ENCODE measurements at regions not wholly inside any gene's neighbourhood (a gene's known extent, or its start where the extent isn't known, plus 50 kb on each side); places are given as distances from the start of the nearest gene placed in this dataset.
"Not testable (repeated sequence)": the region's sequence is repeated elsewhere in the genome, so short reads cannot be mapped to it uniquely, and the experiment has no call there.

DNA sequence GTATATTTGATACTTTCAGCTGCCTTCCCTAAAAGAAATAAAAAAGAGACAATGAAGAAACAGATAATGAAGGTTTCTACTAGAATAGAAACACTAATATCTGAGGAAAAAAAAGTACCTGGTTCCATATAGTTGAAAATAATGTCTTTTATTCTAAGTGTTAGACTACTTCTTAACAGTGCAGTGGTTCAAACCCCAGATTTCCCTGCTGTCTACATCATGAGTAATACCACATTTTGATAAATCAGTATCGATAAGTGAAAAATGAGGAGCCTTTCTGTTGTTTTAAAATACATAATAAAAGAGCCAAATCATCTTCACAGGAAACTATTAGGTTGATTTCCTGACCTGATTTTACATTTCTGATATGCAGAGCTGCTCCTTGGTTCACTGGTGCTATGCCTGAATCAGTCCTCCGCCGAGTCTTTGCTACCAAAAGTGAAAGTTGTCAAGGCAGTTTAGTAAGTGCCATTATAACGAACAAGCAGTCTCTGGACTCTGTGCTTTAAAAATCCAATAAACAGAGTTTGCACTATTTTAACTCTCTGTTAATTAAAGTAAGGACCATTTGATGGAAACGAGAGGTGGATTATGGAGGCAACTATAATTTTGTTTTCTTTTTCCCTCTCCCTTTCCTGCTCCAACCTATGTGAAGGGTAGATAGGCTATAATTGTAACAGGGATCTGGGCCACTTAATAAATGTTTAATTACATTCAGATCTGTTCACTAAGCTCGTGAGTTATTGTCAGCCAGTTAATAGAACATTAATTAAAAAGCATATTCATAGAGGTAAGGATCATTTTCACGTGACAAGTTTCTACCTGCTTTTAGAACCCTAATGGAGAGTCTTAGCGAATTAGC, 724.5 kb upstream of the RAG2 start:
- DNase-seq (ENCODE audit: low read depth): no peak

DNA sequence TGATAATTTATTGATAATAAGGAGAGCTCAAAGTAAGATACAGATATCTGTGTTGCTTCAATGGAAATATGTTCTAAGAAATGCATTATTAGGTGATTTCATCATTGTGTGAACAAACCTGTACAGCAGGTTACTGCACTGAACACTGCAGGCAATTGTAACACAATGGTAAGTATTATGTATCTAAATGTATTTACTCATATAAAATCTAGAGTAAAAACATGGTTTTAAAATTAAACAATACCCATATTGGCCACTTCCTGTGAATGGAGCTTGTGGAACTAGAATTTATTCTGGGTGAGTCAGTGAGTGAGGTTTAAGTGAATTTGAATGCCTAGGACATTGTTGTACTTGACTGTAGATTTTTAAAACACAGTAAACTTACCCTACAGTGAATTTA, 722.9 kb upstream of the RAG2 start:
- DNase-seq (ENCODE audit: low read depth): no peak

DNA sequence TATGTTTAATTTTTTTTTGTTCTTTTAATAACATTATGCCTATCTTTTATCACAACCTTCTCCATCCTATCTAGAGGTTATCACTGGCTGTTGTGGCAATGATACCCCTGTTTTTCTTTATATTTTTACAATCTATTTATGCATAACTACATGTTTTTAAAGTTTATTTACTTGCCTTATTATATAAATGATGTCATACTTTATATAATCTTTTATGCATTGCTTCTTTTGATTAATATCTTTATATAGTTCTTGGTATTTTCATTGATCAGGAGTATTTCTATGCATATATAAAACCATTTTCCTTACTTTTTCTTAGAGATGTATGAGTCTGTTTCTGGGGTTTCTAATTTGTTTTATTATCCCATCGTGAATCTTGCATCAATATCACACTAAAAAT, 719.8 kb upstream of the RAG2 start:
- DNase-seq (ENCODE audit: low read depth): no peak

DNA sequence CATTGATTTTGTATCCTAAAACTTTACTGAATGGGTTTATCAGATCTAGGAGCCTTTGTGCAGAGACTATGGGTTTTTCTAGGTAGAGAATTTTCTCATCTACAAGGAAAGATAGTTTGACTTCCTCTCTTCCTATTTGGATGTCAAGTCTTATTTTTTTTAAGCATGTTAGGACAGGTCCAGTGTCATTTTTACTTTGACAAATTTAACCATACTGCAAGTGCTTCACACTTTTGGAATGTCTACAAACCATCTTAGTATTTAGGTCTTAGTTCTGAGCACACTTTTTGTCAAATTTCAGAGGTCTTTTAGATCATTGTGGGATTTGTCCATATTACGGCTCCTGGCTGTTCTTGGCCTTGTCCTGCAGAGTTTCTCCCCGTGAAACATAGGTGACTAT, 715.2 kb upstream of the RAG2 start:
- no peak for DNase-seq (ENCODE audit: low read depth)

DNA sequence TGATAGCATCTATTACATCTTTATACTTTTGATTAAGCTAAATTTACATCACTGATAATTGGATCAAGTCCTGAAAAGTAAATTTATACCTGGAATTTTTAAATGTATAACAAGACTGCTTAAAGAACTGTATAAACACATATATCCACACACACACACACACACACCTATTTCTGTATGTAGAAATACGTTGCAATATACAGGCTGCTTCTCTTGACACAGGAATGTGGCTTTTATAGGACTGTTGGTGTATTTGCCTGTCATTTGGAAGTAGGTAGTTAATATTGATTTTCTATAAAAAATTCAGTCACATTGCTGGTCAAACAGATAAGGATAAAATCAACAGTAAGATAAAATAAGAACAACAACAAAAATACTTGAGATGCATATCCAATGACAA, 708.5 kb upstream of the RAG2 start:
- DNase-seq (ENCODE audit: low read depth): no peak

DNA sequence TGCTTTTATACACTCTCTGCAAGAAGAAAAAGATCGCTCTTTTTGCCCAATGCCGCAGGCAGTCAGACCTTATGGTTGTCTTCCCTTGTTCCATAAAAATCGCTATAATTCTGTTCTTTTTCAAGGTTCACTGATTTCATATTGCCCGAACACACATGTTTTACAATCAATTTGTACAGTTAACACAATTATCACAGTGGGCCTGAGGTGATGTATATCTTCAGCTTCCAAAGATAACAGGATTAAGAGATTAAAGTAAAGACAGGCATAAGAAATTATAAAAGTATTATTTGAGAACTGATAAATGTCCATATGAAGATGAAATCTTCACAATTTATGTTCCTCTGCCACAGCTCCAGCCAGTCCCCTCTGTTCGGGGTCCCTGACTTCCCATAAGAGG, 703.4 kb upstream of the RAG2 start:
- not testable (repeated sequence) for DNase-seq (ENCODE audit: low read depth)

DNA sequence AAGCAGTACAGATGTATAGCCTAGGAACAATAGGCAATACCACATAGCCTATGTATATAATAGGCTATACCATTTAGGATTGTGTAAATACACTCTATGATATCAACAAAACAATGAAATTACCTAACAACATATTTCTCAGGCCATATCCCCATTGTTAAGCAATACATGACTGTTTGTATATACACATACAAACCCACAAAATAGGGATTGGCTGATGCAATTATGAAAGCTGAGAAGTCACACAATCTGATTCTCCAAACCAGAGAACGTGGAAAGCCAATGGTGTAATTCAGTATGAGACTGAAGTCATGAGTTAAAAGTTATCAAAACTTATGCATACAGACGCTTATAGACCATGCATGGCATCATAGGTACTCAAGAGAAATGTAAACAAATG, 700.1 kb upstream of the RAG2 start:
- DNase-seq (ENCODE audit: low read depth): no peak

DNA sequence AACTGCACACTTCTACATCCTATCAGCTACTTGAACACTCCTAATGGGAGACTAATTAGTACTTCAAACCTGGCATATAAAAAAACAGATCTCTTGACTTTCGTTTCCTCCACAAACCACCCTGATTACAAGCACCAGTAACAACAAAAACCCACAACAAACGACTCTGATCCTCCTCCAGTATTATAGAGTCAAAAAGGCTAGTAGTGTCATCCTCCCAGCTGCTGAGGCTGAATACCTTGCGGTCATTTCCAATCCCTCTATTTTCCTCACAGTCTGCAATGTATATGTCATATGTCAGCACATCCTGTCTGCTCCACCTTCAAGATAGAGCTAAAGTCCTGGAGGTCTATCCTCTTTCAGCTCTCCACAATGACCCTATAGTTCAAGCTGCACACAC, 688.9 kb upstream of the RAG2 start:
- no peak for DNase-seq (ENCODE audit: low read depth)

DNA sequence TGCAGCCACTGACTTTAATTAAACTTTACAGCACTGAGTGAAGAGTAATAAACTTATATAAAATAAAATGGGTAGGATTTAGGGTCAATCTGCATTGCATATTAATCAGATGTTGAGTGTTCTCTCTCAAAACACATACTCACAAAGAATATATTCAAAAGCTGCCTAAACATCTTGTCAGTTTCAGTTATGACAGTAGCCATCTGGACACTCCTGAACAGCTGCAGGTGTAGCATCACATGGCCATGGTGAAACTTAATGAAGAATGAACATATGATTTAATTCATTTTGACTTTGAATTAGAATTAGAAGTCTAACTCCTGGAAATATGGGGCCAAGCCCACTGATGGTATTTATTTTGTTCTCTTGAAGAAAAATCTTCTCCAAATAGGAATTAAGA, 684.3 kb upstream of the RAG2 start:
- DNase-seq (ENCODE audit: low read depth): no peak

DNA sequence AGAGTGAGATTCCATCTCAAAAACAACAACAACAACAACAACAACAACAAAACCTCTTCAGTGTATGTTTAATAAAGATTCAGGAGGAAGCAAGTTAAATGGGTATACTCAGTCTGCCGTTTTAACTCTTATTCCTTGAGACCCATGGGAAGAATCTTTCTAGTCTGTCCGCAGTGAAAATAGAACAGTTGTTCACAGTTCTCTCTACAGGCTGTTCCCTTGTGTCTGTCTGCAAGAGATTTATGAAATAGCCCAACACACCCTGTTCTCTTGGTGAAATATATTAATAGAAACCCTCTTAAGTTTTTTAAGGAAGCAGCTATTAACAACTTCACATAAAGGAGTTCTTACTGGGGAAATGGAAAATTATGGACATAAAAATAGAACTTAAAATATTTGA, 682.2 kb upstream of the RAG2 start:
- no peak for DNase-seq (ENCODE audit: low read depth)

DNA sequence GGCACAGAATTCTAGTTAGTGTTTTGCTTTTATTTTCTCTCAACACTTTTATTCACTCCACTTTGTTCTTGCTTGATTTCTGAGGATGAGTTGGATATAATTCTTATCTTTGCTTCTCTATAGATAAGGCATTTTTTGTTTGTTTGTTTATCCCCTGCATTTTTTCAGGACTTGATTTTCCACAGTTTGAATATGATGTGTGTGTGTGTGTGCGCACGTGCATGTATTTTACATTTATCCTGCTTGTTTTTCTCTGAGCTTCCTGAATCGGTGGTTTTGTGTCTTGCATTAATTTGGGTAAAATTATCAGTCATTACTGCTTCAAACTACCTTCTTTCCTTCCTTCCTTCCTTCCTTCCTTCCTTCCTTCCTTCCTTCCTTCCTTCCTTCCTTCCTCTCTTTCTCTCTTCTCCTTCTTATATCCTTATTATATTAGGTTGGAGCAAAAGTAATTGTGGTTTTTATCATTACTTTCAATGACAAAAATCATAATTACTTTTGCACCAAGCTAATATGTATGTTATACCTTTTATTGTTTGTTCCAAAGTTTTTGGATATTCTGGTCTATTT, 679.9 kb upstream of the RAG2 start:
- no peak for DNase-seq (ENCODE audit: low read depth)

DNA sequence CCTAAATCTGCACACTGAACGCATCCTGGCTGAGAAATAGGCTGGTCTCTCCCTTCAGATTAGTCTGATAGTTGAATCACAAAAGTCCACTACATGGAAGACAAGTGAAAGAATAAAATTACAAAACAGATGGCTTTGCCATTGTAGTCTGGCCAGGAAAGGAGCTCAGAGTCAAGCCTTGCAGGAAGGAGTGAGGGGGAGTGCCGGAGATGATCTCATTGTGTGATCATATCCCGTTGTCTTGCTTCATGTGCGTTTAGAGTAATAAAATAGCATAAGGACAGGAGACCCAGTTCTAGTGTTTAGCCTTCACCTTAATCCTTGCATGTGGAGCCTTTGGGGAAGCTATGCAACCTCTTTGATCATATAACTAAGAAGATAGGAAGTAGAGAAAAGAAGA, 666.7 kb upstream of the RAG2 start:
- no peak for DNase-seq (ENCODE audit: low read depth)

DNA sequence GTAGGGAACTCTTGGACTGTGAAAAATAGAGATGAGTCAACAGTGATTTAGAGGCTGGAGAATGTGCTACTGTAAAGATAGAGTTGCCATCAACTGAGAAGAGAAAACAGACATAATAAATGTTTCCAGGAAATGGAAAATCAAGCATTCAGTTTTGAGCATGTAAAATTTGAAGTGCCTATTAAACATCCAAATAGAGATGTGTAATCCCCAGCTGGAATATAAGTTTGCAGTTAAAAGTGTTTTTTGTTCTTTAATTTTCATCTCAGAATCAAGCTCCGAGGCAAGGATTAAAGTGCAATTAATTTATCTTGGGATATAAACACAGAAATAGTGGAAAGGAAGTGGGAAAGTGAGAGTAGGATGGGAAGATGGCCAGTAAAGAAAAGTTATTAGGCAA, 666.0 kb upstream of the RAG2 start:
- DNase-seq (ENCODE audit: low read depth): no peak

DNA sequence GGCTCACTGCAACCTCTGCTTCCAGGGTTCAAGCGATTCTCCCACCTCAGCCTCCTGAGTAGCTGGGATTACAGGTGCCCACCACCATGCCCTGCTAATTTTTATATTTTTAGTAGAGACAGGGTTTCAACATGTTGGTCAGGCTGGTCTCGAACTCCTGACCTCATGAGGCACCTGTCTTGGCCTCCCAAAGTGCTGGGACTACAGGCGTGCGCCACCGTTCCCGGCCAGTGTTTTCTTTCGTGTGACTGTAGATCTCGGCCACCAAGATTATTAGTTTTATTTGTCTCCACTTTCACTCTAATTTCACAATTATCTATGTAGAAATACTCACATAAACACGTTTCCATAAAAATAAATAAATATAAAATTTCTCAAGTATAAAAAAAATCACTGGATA, 665.4 kb upstream of the RAG2 start:
- DNase-seq (ENCODE audit: low read depth): not testable (repeated sequence)

DNA sequence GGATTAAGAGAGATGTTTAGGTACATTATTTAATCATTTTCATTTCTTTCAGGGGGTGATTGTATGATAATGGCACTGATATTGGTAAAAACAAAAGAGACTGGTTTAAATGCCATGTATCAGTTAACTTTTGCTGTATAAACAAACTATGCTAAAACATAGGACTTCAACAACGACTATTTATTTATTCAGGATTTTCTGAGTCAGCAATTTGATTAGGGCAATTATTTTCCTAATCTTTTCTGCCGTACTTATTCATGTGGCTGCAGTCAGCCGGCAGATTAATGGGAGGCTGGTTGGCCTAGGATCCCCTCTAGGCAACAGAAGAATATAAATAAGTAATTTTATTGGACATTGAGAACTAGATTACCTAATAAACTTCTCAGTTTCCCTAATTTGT, 661.7 kb upstream of the RAG2 start:
- no peak for DNase-seq (ENCODE audit: low read depth)

DNA sequence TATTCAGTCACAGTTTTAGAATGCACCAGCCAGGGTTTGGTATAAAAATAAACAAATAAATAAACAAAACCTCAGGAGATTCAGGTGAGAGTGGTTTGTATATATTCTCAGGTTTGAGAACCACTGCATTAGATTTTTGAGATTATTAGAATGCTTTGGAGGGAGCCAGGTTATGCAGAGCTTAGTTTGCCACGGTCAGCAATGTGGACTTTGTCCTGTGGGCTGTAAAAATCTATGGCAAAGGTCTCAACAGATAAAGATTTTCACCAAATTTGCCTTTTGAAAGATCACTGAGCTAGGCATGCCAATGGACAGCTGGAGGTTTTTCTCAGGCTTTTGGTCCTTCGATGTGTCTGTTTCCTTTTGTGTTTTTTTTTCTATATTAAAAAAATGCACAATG, 650.1 kb upstream of the RAG2 start:
- no peak for DNase-seq (ENCODE audit: low read depth)

DNA sequence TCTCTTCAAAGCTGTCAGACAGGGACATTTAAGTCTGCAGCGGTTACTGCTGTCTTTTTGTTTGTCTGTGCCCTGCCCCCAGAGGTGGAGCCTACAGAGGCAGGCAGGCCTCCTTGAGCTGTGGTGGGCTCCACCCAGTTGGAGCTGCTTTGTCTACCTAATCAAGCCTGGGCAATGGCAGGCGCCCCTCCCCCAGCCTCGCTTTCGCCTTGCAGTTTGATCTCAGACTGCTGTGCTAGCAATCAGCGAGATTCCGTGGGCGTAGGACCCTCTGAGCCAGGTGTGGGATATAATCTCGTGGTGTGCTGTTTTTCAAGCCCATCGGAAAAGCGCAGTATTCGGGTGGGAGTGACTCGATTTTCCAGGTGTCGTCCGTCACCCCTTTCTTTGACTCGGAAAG, 648.1 kb upstream of the RAG2 start:
- not testable (repeated sequence) for DNase-seq (ENCODE audit: low read depth)

DNA sequence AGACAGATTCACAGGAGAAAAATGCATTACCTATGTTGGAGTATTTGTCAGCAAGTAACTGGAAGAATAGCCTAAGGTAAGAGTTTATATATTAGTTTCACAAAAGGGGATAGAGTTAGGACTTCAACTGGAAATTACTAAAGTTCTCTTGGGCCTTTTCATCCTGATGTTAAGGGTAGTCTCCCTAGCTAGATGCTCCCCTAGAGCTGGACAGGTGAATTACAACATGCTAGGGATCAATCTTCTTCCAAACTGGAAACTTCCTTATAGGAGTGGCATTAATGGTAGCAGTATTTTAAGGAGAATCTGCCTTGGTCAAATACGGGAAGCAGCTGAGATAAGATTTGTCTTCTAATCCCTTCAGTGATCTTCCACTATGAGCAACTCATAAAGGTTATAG, 632.8 kb upstream of the RAG2 start:
- DNase-seq (ENCODE audit: low read depth): no peak

DNA sequence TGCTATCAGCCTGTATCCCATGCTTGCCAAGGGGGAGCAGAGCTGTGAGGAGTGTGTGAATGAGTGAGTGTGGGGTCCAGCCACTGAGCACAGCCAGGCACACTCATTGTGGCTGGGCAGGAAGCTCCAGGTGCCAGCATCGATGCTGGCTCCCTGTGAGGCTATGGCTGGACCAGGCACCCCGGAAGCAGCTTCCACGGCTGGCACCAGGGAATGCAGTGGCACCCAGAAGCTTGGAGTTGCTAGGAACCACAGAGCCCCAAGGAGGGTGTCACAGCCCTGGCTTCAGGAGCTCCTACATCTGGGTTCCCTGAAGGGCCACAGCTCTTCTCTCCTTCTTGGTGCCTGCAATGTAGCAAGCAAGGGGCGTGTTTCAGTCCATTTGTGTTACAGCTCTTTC, 625.9 kb upstream of the RAG2 start:
- no peak for DNase-seq (ENCODE audit: low read depth)

DNA sequence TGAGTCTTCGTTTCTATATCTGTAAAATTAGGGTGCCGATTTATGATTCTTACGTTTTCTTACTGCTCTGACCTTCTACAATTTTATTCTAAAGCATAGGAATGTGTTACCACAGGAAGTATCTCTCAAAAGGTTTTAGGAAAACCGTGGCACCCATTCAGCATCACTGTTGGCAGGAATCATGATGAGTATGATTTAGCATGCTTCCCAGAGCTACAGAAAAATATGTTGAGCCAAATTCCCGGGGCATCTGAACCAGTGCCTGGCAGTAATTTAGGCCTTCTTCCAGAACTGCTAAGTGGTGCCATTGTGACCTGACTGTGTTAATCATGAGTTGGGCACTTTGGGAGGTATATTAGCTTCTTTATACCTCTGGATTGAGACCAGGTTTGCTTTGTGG, 605.0 kb upstream of the RAG2 start:
- no peak for DNase-seq (ENCODE audit: low read depth)

DNA sequence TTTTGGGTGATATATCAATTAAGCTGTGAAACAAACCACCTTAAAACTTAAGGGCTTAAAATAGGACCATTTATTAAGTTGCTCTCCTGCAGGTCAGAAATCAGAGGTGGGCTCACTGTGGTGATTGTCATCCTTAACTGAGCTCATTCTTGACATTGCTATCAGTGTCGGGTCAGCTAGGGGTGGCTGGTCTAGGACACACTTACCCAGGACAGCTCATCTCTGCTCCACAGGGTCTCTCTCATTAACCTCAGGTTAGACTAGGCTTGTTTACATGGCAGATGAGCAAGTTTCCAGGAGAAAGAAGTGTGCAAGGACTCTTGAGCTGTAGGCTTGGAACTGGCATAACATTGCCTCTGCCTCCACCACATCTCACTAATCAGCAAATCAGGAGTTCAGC, 601.0 kb upstream of the RAG2 start:
- no peak for DNase-seq (ENCODE audit: low read depth)

DNA sequence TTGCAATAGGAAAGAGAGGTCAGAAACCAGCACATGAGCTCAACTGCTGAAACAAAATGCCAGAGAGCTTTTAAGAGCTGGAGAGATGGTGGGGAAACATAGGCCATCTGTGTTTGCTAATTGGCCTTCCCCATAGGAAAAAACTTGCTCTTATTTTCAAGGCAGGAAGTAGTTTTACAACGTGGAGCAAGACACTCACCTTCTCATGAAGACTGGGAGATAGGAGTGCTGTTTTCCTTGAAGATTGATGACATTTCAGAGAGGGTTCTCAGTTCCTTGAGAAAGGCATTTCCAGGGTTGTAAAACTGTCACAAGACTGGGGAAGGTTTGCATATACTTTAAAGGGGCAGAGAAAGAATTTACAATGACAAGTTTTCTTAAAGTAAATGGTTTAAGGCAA, 586.3 kb upstream of the RAG2 start:
- DNase-seq (ENCODE audit: low read depth): no peak

DNA sequence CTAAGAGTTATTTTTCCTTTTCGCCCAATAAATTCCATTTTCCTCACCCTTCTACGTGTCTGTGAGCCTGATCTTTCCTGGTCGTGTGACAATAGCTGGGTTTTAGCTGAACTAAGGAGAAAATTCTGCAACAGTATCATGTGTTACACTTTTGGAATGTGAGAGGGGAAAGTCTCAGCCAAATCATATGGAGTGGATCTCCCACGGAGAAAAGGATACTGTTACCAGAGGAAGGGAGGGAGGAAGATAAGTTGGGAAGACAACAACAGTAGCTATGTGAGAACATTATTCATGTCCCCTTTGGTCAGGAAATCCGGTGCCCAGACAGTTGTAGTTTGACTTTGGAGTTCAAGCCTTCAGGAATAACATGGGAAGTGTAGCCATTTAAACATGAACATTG, 584.0 kb upstream of the RAG2 start:
- no peak for DNase-seq (ENCODE audit: low read depth)

DNA sequence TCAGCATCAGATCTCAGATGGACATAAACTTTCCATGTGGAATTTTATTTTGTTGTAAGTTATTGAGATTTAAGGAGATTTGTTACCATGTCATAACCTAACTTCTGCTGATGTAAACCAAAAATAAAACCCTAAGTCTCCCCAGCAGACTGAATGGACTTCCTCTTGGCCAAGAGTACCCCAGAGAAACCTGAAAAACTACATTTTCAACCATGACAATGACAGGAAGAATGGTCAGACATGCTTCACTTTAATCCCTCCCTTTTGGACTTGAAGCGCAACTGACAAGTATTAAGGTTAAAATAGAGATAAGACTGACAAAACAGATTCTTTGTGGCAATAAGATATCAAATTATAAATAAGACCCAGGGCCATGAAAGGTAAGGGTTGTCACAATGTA, 579.7 kb upstream of the RAG2 start:
- DNase-seq (ENCODE audit: low read depth): no peak

Data from stromal cell of bone marrow (primary cell).